ENCODE measurements at regions not wholly inside any gene's neighbourhood (a gene's known extent, or its start where the extent isn't known, plus 50 kb on each side); places are given as distances from the start of the nearest gene placed in this dataset.

DNA sequence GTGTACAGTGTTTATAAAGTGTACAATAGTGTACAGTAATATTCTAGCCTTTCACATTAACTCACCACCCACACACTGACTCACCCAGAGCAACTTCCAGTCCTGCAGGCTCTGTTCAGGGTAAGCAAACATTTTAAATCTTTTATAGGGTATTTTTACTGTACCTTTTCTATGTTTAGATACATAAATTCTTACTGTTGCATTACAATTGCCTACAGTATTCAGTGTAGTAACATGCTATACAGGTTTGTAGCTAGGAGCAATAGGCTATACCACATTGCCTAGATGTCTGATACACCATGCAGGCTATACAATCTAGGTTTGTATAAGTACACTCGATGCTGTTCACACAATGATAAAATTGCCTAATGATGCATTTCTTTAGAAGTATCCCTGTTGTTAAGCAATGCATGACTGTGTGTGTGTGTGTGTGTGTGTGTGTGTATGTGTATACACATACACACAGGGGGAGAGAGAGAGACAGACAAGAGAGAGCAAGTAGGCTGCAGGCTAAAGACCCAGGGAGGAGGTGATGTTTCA, 72.5 kb upstream of the PRR23C start:
- Histone ChIP-seq H3K9ac (ENCODE audit: low read length) (no peak overlapping the region), H3K36me3 (replicated peaks; ENCODE audit: low read depth, low read length) (no peaks in the 10 kb centered on the region), H4K20me1 (ENCODE audit: insufficient read depth, low read length) (no peaks in the 10 kb centered on the region), H3K9me3 (ENCODE audit: insufficient read depth, low read length) (no peaks in the 10 kb centered on the region), H3K27me3 (ENCODE audit: low read depth, low read length) (0 out of 2 replicates have a peak, but pooled peaks cover 5% of the 10 kb centered on the region), H3K4me2 (ENCODE audit: low read length) (no peak overlapping the region), H3K27ac (ENCODE audit: low read length) (no peak overlapping the region), H3K79me2 (ENCODE audit: low read length) (no peaks in the 10 kb centered on the region), H3K4me1 (ENCODE audit: low read length) (no peaks in the 10 kb centered on the region; the same call in 1 of the 2 replicates), H3K4me3 (ENCODE audit: low read length) (no peak overlapping the region), H2AFZ (ENCODE audit: low read depth, low read length) (no peak overlapping the region)
- TF ChIP-seq, protein P1, sequence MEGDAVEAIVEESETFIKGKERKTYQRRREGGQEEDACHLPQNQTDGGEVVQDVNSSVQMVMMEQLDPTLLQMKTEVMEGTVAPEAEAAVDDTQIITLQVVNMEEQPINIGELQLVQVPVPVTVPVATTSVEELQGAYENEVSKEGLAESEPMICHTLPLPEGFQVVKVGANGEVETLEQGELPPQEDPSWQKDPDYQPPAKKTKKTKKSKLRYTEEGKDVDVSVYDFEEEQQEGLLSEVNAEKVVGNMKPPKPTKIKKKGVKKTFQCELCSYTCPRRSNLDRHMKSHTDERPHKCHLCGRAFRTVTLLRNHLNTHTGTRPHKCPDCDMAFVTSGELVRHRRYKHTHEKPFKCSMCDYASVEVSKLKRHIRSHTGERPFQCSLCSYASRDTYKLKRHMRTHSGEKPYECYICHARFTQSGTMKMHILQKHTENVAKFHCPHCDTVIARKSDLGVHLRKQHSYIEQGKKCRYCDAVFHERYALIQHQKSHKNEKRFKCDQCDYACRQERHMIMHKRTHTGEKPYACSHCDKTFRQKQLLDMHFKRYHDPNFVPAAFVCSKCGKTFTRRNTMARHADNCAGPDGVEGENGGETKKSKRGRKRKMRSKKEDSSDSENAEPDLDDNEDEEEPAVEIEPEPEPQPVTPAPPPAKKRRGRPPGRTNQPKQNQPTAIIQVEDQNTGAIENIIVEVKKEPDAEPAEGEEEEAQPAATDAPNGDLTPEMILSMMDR (IDR thresholded peaks at IDR 0.05; ENCODE audit: low read depth, low read length), result no peak
- TF ChIP-seq EZH2phosphoT487 (IDR thresholded peaks at IDR 0.05; ENCODE audit: low read depth), result no peak

DNA sequence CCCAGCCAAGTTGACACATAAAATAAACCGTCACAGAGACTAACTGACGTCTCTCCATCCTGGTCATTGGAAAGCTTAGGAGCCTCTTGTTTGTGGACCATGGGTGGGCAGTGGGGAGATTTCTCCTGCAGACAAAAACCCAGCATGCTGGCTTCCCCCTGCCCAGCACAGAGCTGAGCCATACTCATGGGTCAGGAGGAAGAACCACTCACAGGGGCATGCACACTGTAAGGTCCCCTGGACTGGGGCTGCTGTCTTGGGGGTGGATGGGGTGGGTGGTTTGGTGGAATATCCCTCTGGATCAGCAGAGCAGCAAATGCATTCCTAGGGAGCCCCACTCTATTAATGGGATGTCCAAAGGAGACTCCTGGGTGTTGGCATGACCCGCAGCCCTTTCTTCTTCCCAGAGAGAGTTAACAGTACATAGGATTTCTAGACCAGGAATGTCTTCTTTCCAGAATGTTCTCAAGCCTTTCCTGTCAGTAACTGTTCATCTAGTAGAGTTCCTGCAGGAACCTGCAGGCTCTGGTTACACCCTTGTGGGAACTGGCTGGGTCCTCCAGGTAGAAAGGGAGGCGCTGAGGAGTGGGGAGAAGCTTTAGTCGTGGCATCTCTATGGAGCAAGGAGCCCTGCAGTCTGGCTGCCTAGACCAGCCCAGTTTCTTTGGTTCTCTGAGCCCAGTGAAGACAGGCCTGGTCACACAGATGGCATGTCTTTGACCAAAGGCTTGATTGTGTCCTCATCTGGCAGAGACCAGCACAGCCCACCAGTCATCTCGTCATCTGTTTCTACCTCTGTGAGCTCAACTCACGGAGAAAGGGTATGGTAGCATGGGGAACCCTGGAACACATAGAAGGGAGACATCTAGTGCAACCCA, 73.4 kb upstream of the PRR23C start:
- Histone ChIP-seq H2AFZ (ENCODE audit: low read depth, low read length) (no peak overlapping the region), H3K4me1 (ENCODE audit: low read length) (no peaks in the 10 kb centered on the region), H3K36me3 (replicated peaks; ENCODE audit: low read depth, low read length) (no peaks in the 10 kb centered on the region), H3K27ac (ENCODE audit: low read length) (no peak overlapping the region), H3K4me3 (ENCODE audit: low read length) (no peak overlapping the region), H3K4me2 (ENCODE audit: low read length) (no peak overlapping the region), H4K20me1 (ENCODE audit: insufficient read depth, low read length) (no peaks in the 10 kb centered on the region), H3K79me2 (ENCODE audit: low read length) (no peaks in the 10 kb centered on the region), H3K9me3 (ENCODE audit: insufficient read depth, low read length) (no peaks in the 10 kb centered on the region), H3K9ac (ENCODE audit: low read length) (no peak overlapping the region), H3K27me3 (ENCODE audit: low read depth, low read length) (no peaks in the 10 kb centered on the region)
- TF ChIP-seq, protein P1 (IDR thresholded peaks at IDR 0.05; ENCODE audit: low read depth, low read length), result no peak
- no peak for TF ChIP-seq EZH2phosphoT487 (IDR thresholded peaks at IDR 0.05; ENCODE audit: low read depth)

DNA sequence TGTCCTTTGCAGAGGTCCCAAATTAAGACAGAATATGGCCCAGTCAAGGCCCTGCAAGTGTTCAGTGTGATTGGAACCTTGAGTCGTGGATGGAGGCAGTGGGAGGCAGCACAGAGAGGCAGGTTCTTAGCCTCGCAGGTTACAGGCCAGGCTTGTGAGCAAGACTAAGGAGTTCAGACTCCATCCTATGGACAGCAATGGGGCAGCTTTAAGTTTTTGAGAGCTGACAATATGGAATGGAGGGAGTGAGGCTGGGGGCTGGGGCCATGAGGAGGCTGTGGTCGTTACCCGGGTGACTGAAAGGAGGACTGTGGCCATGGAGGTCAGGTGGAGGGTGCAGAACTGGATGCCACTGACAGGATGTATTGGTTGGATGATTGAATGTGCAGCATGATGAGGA, 74.1 kb upstream of the PRR23C start:
- no peaks in the 10 kb centered on the region for H3K79me2 ChIP-seq (ENCODE audit: low read length)
- H2AFZ ChIP-seq (ENCODE audit: low read depth, low read length), result no peak overlapping the region
- no peak overlapping the region for H3K4me3 ChIP-seq (ENCODE audit: low read length)
- TF ChIP-seq, protein P1 (IDR thresholded peaks at IDR 0.05; ENCODE audit: low read depth, low read length), result no peak
- no peak for TF ChIP-seq EZH2phosphoT487 (IDR thresholded peaks at IDR 0.05; ENCODE audit: low read depth)
- no peak overlapping the region for H3K4me2 ChIP-seq (ENCODE audit: low read length)
- H3K36me3 ChIP-seq (replicated peaks; ENCODE audit: low read depth, low read length), result no peaks in the 10 kb centered on the region
- no peaks in the 10 kb centered on the region for H3K9me3 ChIP-seq (ENCODE audit: insufficient read depth, low read length)
- no peak overlapping the region for H3K27ac ChIP-seq (ENCODE audit: low read length)
- no peak overlapping the region for H3K9ac ChIP-seq (ENCODE audit: low read length)
- no peaks in the 10 kb centered on the region for H3K4me1 ChIP-seq (ENCODE audit: low read length)
- no peaks in the 10 kb centered on the region for H4K20me1 ChIP-seq (ENCODE audit: insufficient read depth, low read length)
- no peaks in the 10 kb centered on the region for H3K27me3 ChIP-seq (ENCODE audit: low read depth, low read length)

DNA sequence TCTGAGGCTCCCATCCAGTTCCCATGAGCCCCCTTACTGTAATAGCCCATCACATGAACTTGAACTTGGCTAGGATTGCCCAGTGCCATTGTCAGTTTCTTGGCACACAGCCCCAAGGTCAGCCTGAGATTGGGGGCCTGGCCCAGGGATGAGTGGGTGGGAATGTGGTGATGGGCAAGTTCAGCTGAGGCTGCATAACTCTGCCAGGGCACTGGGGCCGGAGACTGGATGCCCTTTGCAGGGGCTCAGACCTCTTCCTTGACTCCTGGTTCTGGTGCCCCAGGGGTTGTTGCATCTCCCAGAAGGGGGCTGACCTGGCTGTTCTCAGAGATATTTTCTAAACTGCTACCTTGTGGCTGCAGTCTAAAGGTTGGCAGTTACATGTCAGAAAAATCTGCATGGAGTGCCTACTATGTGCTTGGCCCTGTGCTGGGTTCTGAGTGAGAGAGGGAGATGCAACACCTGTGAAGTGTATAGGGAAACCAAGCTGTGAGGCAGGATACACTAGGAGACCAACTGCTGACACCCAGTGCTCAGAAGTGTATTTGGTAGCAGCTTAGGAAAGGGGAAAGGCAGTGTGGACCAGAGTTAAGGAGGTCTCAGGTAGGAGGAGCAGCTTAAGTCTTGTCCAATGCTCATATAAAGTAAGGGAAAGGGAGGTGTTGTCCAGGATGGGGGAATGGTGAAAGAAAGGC, 74.8 kb upstream of the PRR23C start:
- Histone ChIP-seq H3K9me3 (ENCODE audit: insufficient read depth, low read length) (no peaks in the 10 kb centered on the region), H3K27me3 (ENCODE audit: low read depth, low read length) (no peaks in the 10 kb centered on the region), H3K4me3 (ENCODE audit: low read length) (no peak overlapping the region), H3K79me2 (ENCODE audit: low read length) (no peaks in the 10 kb centered on the region), H3K9ac (ENCODE audit: low read length) (no peak overlapping the region), H3K36me3 (replicated peaks; ENCODE audit: low read depth, low read length) (no peaks in the 10 kb centered on the region), H4K20me1 (ENCODE audit: insufficient read depth, low read length) (no peaks in the 10 kb centered on the region), H3K27ac (ENCODE audit: low read length) (no peak overlapping the region), H3K4me2 (ENCODE audit: low read length) (no peak overlapping the region), H3K4me1 (ENCODE audit: low read length) (no peaks in the 10 kb centered on the region), H2AFZ (ENCODE audit: low read depth, low read length) (no peak overlapping the region)
- TF ChIP-seq, protein P1 (IDR thresholded peaks at IDR 0.05; ENCODE audit: low read depth, low read length), result no peak
- TF ChIP-seq EZH2phosphoT487 (IDR thresholded peaks at IDR 0.05; ENCODE audit: low read depth), result no peak

Measured in OCI-LY3 (cell line).